ENCODE measurements at regions not wholly inside any gene's neighbourhood (a gene's known extent, or its start where the extent isn't known, plus 50 kb on each side); places are given as distances from the start of the nearest gene placed in this dataset.

- peaks cover 16% of the 10 kb centered on the region for H3K9me3 ChIP-seq (ENCODE audit: low read depth, low read length, poor library complexity, severe bottlenecking)
- DNase-seq (ENCODE audit: low spot score), result no peak
- no TSS peak for BruUV-seq (replicated peaks)
- POLR2A ChIA-PET (ENCODE audit: low non-redundant PET), result no interaction called here
- H3K27me3 ChIP-seq (replicated peaks; ENCODE audit: insufficient read depth, low read depth, low read length, poor library complexity), result no peaks in the 10 kb centered on the region
- no peak overlapping the region for H3K4me3 ChIP-seq (ENCODE audit: low read depth, low read length, poor library complexity, severe bottlenecking)
- H3K4me1 ChIP-seq (ENCODE audit: insufficient read depth, low read length, poor library complexity, severe bottlenecking), result no peaks in the 10 kb centered on the region
- no peak overlapping the region for H3K27ac ChIP-seq (ENCODE audit: low read depth, low read length, poor library complexity, severe bottlenecking)
- TF ChIP-seq CTCF (conservative IDR thresholded peaks at IDR 0.05; ENCODE audit: low read depth, low read length) (no peak), EZH2 (IDR thresholded peaks at IDR 0.05; ENCODE audit: borderline replicate concordance, low read depth, low read length, poor library complexity, severe bottlenecking) (no peak)
- intact Hi-C loops (cut with micrococcal nuclease; ENCODE audit: unreplicated experiment), result no loop called here
- H3K36me3 ChIP-seq (ENCODE audit: insufficient read depth, low read length, poor library complexity, severe bottlenecking), result no peaks in the 10 kb centered on the region
- CTCF ChIA-PET, result no interaction called here
These were observed 276.5 kb downstream of the DSC3 start for GRCh38 chr18:30766053-30766452.

- Histone ChIP-seq H3K27me3 (replicated peaks; ENCODE audit: insufficient read depth, low read depth, low read length, poor library complexity) (no peaks in the 10 kb centered on the region), H3K27ac (ENCODE audit: low read depth, low read length, poor library complexity, severe bottlenecking) (no peak overlapping the region), H3K9me3 (ENCODE audit: low read depth, low read length, poor library complexity, severe bottlenecking) (peaks cover 15% of the 10 kb centered on the region), H3K36me3 (ENCODE audit: insufficient read depth, low read length, poor library complexity, severe bottlenecking) (no peaks in the 10 kb centered on the region), H3K4me1 (ENCODE audit: insufficient read depth, low read length, poor library complexity, severe bottlenecking) (no peaks in the 10 kb centered on the region), H3K4me3 (ENCODE audit: low read depth, low read length, poor library complexity, severe bottlenecking) (no peak overlapping the region)
- intact Hi-C loops (cut with micrococcal nuclease; ENCODE audit: unreplicated experiment), result no loop called here
- TF ChIP-seq CTCF (conservative IDR thresholded peaks at IDR 0.05; ENCODE audit: low read depth, low read length) (no peak), EZH2 (IDR thresholded peaks at IDR 0.05; ENCODE audit: borderline replicate concordance, low read depth, low read length, poor library complexity, severe bottlenecking) (no peak)
- CTCF ChIA-PET, result no interaction called here
- DNase-seq (ENCODE audit: low spot score), result no peak
- no TSS peak for BruUV-seq (replicated peaks)
- POLR2A ChIA-PET (ENCODE audit: low non-redundant PET), result no interaction called here
These were observed 277.3 kb downstream of the DSC3 start for GRCh38 chr18:30765247-30765646.

GRCh38 chr18:30763902-30764350 lies 278.6 kb downstream of the DSC3 start:
- Histone ChIP-seq H3K27ac (ENCODE audit: low read depth, low read length, poor library complexity, severe bottlenecking) (no peak overlapping the region), H3K4me3 (ENCODE audit: low read depth, low read length, poor library complexity, severe bottlenecking) (no peak overlapping the region), H3K27me3 (replicated peaks; ENCODE audit: insufficient read depth, low read depth, low read length, poor library complexity) (no peaks in the 10 kb centered on the region), H3K36me3 (ENCODE audit: insufficient read depth, low read length, poor library complexity, severe bottlenecking) (no peaks in the 10 kb centered on the region), H3K9me3 (ENCODE audit: low read depth, low read length, poor library complexity, severe bottlenecking) (peaks cover 10% of the 10 kb centered on the region), H3K4me1 (ENCODE audit: insufficient read depth, low read length, poor library complexity, severe bottlenecking) (no peaks in the 10 kb centered on the region)
- CTCF ChIA-PET, result no interaction called here
- BruUV-seq (replicated peaks), result no TSS peak
- intact Hi-C loops (cut with micrococcal nuclease; ENCODE audit: unreplicated experiment), result no loop called here
- POLR2A ChIA-PET (ENCODE audit: low non-redundant PET), result no interaction called here
- TF ChIP-seq EZH2 (IDR thresholded peaks at IDR 0.05; ENCODE audit: borderline replicate concordance, low read depth, low read length, poor library complexity, severe bottlenecking) (no peak), CTCF (conservative IDR thresholded peaks at IDR 0.05; ENCODE audit: low read depth, low read length) (no peak)
- DNase-seq (ENCODE audit: low spot score), result no peak

Measured in A673 (cell line).